IPS-15b (cell line): ENCODE measurements at regions not wholly inside any gene's neighbourhood (a gene's known extent, or its start where the extent isn't known, plus 50 kb on each side); places are given as distances from the start of the nearest gene placed in this dataset.
"Not testable (repeated sequence)": the region's sequence is repeated elsewhere in the genome, so short reads cannot be mapped to it uniquely, and the experiment has no call there.

ENCODE experiments used
- H3K27me3 ChIP-seq: one replicate; pipeline ENCODE4 v1.6.1; 2013; ENCODE audit warnings: low read length; ENCODE audit not compliant: control insufficient read depth, insufficient read depth
- H3K36me3 ChIP-seq: one replicate; pipeline ENCODE4 v1.6.1; 2013; ENCODE audit warnings: low read length; ENCODE audit not compliant: control insufficient read depth, insufficient read depth
- H3K4me1 ChIP-seq: one replicate; pipeline ENCODE4 v1.6.1; 2013; ENCODE audit warnings: mild to moderate bottlenecking, low read length; ENCODE audit not compliant: control insufficient read depth, insufficient read depth
- H3K4me3 ChIP-seq: one replicate; pipeline ENCODE4 v1.5.1; 2013; ENCODE audit warnings: low read depth, low read length
- H3K9ac ChIP-seq: one replicate; pipeline ENCODE4 v1.6.1; 2013; ENCODE audit warnings: low read depth, mild to moderate bottlenecking, low read length
- H3K9me3 ChIP-seq: one replicate; pipeline ENCODE4 v1.6.1; 2013; ENCODE audit warnings: mild to moderate bottlenecking, low read length; ENCODE audit not compliant: control insufficient read depth, insufficient read depth

- H3K27me3 ChIP-seq: no peaks in the 10 kb centered on the region
- H3K4me1 ChIP-seq: no peaks in the 10 kb centered on the region
- no peaks in the 10 kb centered on the region for H3K36me3 ChIP-seq
- H3K9ac ChIP-seq: no peak overlapping the region
- H3K9me3 ChIP-seq: no peaks in the 10 kb centered on the region
- H3K4me3 ChIP-seq: no peak overlapping the region
These were observed 369.1 kb downstream of the AEBP2 start for GRCh38 chr12:19808371-19808770.

GRCh38 chr12:19810213-19810612, 370.9 kb downstream of the AEBP2 start:
- H3K36me3 ChIP-seq: no peaks in the 10 kb centered on the region
- peaks cover 7% of the 10 kb centered on the region for H3K9me3 ChIP-seq
- H3K4me1 ChIP-seq: no peaks in the 10 kb centered on the region
- no peaks in the 10 kb centered on the region for H3K27me3 ChIP-seq
- H3K9ac ChIP-seq: no peak overlapping the region
- no peak overlapping the region for H3K4me3 ChIP-seq

GRCh38 chr12:19811922-19812321, 372.6 kb downstream of the AEBP2 start:
- H3K27me3 ChIP-seq: no peaks in the 10 kb centered on the region
- H3K4me3 ChIP-seq: no peak overlapping the region
- no peaks in the 10 kb centered on the region for H3K36me3 ChIP-seq
- no peak overlapping the region for H3K9ac ChIP-seq
- H3K4me1 ChIP-seq: no peaks in the 10 kb centered on the region
- H3K9me3 ChIP-seq: peaks cover 7% of the 10 kb centered on the region

GRCh38 chr12:19819231-19819630, 379.9 kb downstream of the AEBP2 start:
- H3K9ac ChIP-seq: no peak overlapping the region
- peaks cover 3% of the 10 kb centered on the region for H3K9me3 ChIP-seq
- no peaks in the 10 kb centered on the region for H3K27me3 ChIP-seq
- no peak overlapping the region for H3K4me3 ChIP-seq
- H3K4me1 ChIP-seq: no peaks in the 10 kb centered on the region
- no peaks in the 10 kb centered on the region for H3K36me3 ChIP-seq

- Histone ChIP-seq H3K27me3 (no peaks in the 10 kb centered on the region), H3K4me1 (no peaks in the 10 kb centered on the region), H3K4me3 (no peak overlapping the region), H3K9ac (no peak overlapping the region), H3K36me3 (no peaks in the 10 kb centered on the region), H3K9me3 (no peaks in the 10 kb centered on the region)
These were observed 383.2 kb downstream of the AEBP2 start for GRCh38 chr12:19822476-19822875.

GRCh38 chr12:19823326-19823725, 384.0 kb downstream of the AEBP2 start:
- H3K4me1 ChIP-seq, H3K27me3 ChIP-seq, H3K36me3 ChIP-seq, H3K9me3 ChIP-seq, H3K9ac ChIP-seq, H3K4me3 ChIP-seq: not testable (repeated sequence)

GRCh38 chr12:19826980-19827550, 387.8 kb downstream of the AEBP2 start:
- Histone ChIP-seq H3K27me3 (no peaks in the 10 kb centered on the region), H3K36me3 (no peaks in the 10 kb centered on the region), H3K9me3 (no peaks in the 10 kb centered on the region), H3K4me3 (no peak overlapping the region), H3K9ac (no peak overlapping the region), H3K4me1 (no peaks in the 10 kb centered on the region)

- Histone ChIP-seq H3K9me3 (no peaks in the 10 kb centered on the region), H3K4me3 (no peak overlapping the region), H3K9ac (no peak overlapping the region), H3K36me3 (no peaks in the 10 kb centered on the region), H3K4me1 (no peaks in the 10 kb centered on the region), H3K27me3 (no peaks in the 10 kb centered on the region)
These were observed 390.0 kb downstream of the AEBP2 start for GRCh38 chr12:19829100-19829853.

- no peaks in the 10 kb centered on the region for H3K9me3 ChIP-seq
- no peak overlapping the region for H3K9ac ChIP-seq
- H3K27me3 ChIP-seq: no peaks in the 10 kb centered on the region
- no peak overlapping the region for H3K4me3 ChIP-seq
- H3K36me3 ChIP-seq: no peaks in the 10 kb centered on the region
- H3K4me1 ChIP-seq: no peaks in the 10 kb centered on the region
These were observed 391.2 kb downstream of the AEBP2 start for GRCh38 chr12:19830446-19830845.

- no peak overlapping the region for H3K9ac ChIP-seq
- no peaks in the 10 kb centered on the region for H3K9me3 ChIP-seq
- H3K4me1 ChIP-seq: no peaks in the 10 kb centered on the region
- H3K4me3 ChIP-seq: no peak overlapping the region
- no peaks in the 10 kb centered on the region for H3K27me3 ChIP-seq
- H3K36me3 ChIP-seq: no peaks in the 10 kb centered on the region
These were observed 394.6 kb downstream of the AEBP2 start for GRCh38 chr12:19833775-19834501.

GRCh38 chr12:19834592-19834991, 395.3 kb downstream of the AEBP2 start:
- no peaks in the 10 kb centered on the region for H3K4me1 ChIP-seq
- no peaks in the 10 kb centered on the region for H3K27me3 ChIP-seq
- H3K36me3 ChIP-seq: no peaks in the 10 kb centered on the region
- no peak overlapping the region for H3K9ac ChIP-seq
- no peaks in the 10 kb centered on the region for H3K9me3 ChIP-seq
- no peak overlapping the region for H3K4me3 ChIP-seq

- no peaks in the 10 kb centered on the region for H3K9me3 ChIP-seq
- H3K27me3 ChIP-seq: no peaks in the 10 kb centered on the region
- no peak overlapping the region for H3K9ac ChIP-seq
- H3K4me1 ChIP-seq: no peaks in the 10 kb centered on the region
- no peak overlapping the region for H3K4me3 ChIP-seq
- H3K36me3 ChIP-seq: no peaks in the 10 kb centered on the region
These were observed 396.8 kb downstream of the AEBP2 start for GRCh38 chr12:19836056-19836455.
